ENCODE measurements at regions not wholly inside any gene's neighbourhood (a gene's known extent, or its start where the extent isn't known, plus 50 kb on each side); places are given as distances from the start of the nearest gene placed in this dataset.

DNA sequence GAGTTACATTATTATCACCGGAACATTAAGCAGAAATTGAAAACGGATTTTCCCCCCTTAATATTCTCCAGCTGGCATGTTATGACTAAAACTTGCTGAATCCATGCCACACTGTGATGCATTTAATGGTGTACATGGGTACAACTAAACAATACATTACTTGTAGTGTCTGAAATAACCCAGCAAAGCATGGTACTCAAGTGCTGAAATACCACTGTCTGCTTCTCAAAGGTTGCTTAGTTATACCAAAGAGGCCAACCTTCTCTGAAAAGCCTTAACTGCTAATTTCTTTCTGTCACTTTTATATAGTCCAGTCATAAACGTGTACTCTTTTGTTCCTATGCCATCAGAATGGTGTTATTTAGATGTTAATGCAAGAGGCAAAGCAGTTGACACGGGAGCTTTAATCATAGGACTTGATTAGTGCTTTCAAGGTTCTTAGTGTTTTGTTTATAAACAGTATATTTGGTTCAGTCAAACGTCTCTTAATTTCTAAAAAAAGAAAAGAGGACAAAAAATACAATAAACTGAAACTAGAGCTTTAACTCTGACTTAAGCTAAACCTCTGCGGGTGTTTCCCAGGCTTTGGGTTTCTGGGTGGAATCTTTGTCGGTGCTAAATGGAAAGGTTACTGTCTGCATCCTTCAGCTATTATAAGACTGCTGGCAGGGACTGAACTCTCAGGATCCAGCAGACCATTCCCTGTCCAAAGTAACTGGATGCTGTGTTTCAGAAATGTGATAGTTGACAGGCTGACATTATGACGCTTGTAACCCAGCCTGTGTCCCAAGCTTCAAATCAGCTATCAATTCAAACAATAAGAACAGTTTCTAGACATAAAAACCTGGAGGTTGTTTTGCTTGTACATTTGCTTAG, 202.6 kb downstream of the PPP1R3A start:
- DNase-seq (ENCODE audit: low read depth in 2 of 2, low spot score in 1 of 2), result no peak

DNA sequence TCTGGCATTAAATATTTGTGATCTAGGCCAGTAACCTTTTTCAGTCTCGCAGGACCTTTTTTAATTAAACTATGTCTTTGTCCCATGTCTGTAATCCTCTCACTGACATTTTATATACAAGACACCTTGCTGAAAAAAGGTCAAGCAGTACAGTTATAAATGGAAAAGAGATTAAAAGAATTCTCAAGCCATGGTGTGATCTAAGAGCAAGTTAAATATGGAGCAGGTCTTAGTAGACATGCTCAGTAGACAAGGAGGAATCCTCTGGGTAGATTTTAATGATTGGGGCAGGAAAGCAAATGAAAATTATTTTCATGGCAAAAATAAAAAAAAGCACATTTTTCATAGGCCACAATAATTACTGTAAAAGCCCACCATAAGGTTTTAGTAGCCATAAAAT, 203.5 kb downstream of the PPP1R3A start:
- no peak for DNase-seq (ENCODE audit: low read depth in 2 of 2, low spot score in 1 of 2)

DNA sequence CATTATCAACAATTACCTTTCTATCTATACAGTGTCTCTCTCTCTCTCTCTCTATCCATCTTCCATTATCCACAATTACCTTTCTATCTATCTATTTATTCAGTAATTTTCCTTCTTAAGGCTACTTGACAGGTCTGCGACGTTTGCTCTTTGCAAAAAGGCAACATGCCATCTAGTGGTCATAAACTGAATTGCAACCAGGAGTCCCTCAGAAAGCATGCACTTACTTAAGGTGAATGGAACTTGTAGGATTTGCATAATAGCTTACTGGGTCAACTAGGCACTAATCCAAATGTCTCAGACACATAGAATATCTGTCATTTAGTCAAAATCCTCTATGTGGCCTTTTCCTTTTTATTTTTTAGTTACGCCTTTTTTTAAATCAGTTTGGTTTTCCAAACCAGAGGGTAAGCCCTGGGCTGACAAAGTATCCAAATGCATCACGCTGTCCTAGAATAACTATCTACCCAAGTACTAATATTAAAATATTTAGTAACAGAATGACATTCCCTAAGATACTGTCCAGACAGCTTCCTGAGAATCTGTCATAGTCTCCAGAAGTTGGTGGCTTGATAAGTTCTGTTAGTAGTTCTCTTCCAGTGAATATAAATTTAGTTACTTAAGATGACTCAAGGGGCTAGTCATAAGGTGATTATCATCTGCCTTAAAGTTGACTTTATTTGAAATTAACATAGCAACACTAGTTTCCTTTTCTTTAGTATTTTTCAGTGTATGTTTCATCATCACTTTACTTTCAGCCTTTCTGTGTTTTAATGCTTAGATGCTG, 208.3 kb downstream of the PPP1R3A start:
- no peak for DNase-seq (ENCODE audit: low read depth in 2 of 2, low spot score in 1 of 2)

DNA sequence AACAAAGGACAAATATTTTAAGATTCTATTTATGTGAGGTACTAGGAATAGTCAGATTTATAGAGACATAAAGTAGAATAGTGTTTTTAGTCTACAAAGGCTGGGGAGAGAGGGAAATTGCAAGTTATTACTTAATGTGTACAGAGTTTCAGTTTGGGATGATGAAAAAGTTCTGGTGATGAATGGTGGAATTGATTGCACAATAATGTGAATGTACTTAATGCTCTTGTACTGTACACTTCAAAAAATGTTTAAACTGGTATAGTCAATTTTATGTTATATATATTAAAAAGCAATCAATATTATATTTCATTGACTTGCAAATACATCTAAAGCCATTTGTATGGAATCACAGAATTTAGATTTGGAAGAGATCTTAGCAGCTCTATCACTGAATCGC, 213.4 kb downstream of the PPP1R3A start:
- no peak for DNase-seq (ENCODE audit: low read depth in 2 of 2, low spot score in 1 of 2)

DNA sequence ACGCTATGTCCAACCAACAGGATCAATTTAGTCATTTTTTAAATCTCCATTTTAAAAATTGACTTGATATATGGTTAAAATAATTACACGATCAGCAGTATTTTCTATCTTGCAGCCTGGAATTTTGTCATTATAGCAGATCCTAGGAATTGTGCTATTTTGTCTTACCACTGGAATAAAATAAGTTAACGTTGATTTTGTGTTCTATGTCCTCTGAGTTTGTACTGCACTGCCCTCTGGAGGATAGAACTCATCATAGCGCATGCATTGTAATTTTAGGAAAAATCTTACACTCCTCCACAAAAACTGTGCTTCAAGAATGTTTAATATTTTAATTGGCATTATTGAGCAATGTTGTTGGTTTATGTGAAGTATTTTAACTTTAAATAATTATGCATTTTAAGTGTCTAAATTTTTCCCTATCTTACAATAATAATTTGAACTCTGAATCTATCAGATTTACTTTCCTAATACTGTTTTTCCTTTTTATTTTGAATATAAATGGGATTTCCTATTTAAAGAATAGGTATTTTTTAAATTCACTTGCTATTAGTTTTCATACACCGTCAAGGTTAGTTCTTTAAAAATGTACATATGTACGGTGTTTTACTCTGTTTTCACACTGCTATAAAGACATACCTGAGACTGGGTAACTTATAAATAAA, 220.1 kb downstream of the PPP1R3A start:
- DNase-seq (ENCODE audit: low read depth in 2 of 2, low spot score in 1 of 2), result no peak

DNA sequence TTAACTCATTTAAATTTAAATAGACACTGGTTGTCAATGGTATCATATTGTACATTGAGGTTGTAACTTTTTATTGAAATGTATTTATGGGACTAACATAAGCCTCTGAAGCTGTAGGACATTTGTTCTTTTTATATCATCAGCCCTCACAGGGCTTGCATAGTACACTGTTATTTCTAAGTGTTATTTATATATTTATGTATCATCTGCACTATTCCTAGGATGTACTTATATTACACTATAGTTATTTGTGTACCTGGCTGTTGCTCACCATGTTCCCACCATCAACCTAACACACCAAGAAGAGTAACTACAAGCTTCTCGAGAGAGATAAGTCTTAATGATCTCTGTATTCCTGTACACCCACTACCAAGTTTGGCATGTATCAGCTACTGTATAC, 224.7 kb downstream of the PPP1R3A start:
- no peak for DNase-seq (ENCODE audit: low read depth in 2 of 2, low spot score in 1 of 2)

DNA sequence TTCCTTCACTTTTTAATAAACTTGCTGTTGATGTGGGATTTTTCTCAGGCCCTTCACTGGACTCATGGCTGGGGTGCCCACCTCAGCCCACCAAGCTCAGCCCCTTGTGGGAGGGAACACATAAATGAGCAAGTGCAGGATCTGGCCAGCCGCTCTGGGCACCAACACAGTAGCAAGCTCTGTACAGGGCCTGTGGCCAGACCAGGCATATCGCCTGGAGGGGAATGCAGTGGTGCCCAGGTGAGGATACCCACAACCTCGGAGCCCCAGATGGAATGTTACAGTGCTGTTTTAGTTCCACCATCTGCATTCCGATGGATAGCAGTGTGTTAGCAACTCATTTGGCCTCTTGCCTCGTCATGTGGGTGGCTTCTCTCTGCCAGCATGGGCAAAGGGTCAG, 234.6 kb downstream of the PPP1R3A start:
- no peak for DNase-seq (ENCODE audit: low read depth in 2 of 2, low spot score in 1 of 2)

DNA sequence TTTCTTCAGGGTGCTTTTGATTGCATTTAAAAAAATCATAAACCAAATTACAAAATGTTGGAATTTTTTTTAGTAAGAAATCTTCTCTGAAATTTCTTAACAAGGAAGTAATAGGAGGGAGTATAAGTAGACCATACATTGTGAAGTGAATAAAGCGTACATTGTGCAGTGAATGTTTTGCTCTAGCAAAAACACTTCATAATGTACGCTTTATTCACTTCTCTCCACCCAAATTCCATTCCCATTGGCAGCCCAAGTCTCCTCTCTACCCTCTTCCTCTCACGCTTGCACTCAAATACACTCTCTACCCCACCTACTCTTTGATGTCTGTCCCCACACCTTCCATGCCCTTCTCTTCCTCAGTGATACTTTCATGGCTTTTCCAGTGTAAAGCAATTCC, 241.0 kb downstream of the PPP1R3A start:
- DNase-seq (ENCODE audit: low read depth in 2 of 2, low spot score in 1 of 2), result no peak

DNA sequence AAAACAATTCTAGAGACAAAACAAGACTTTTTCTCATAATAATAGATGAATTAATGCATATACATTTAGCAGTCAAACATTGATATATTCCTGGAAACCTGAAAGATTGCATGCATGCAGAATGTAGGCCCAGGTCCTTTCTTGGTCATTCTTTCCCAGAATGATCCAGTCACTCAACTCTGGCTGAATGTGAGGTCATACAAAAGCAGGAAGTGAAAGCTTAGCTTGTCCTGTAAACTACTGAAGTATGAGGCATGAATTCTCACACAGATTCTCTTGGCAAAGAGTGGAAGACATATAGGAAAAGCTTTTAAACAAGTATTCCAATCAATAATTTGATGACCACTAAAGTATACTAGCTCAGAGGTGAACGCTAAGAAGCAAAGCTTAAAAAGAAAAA, 253.9 kb downstream of the PPP1R3A start:
- no peak for DNase-seq (ENCODE audit: low read depth in 2 of 2, low spot score in 1 of 2)

DNA sequence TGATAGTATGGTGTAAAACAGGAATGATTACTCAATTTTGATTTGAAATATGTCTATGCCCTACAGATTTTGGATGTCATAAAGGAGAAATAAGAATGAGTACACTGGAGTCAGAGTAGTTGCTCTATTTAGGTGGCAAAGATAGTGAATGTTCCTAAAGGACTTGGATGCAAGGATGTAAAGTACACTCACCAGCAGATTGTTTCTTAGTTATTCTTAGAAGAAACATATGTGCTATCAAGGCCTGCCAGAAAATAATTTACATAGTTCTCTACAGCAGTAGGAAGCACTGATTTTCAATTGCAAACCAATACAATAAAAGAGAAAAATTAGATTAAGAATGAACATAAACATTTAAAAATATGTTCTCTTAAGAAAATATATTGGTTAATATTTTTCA, 259.4 kb downstream of the PPP1R3A start:
- DNase-seq (ENCODE audit: low read depth in 2 of 2, low spot score in 1 of 2), result no peak

DNA sequence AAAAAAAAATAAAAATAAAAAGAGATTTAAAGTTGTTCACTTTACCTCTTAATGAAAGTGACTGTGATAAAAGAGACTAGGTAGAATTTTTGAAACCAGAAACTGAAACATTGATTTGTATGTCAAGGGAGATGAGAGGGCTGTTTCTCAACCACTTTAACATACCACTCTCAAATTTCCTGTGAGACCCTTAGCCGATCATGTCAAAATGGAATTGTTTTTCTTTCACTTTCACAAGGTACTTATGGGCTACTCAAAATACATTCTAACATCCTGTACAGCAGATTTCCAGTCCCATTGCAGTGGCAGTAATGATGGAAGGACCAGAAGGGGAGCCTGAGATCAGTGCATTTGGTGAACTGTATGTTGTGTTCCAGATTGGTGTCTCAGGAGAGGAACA, 261.2 kb downstream of the PPP1R3A start:
- no peak for DNase-seq (ENCODE audit: low read depth in 2 of 2, low spot score in 1 of 2)

DNA sequence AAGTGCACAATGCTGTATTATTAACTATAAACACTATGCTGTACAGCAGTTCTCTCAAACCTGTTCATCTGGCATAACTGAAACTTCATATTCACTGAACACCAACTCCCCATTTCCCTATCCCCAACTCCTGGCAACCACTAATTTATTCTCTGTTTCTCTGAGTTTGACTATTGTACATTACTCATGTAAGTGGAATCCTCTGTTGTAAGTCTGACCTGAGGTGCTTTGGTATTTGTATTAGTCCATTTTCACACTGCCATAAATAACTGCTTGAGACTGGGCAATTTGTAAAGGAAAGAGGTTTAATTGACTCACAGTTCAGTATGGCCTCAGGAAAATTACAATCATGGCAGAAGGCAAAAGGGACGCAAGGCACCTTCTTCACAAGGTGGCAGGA, 266.3 kb downstream of the PPP1R3A start:
- no peak for DNase-seq (ENCODE audit: low read depth in 2 of 2, low spot score in 1 of 2)

DNA sequence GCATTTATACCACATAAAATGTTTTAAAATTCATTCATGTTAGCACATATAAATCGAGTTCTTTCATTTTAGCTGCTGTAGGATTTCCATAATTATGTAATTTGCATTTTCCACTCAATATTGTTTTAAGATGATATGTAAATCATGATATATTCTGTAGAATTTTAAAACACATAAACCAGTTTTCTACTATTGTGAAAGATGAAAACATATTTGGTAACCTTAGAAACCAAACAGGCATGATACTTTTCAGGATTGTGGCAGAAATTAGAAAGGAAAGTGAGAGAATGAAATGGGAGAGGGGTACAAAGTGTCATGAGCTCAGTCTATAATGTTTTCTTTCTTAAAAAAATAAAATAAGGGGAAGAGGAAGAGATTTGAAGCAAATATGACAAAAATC, 269.3 kb downstream of the PPP1R3A start:
- DNase-seq (ENCODE audit: low read depth in 2 of 2, low spot score in 1 of 2), result no peak

DNA sequence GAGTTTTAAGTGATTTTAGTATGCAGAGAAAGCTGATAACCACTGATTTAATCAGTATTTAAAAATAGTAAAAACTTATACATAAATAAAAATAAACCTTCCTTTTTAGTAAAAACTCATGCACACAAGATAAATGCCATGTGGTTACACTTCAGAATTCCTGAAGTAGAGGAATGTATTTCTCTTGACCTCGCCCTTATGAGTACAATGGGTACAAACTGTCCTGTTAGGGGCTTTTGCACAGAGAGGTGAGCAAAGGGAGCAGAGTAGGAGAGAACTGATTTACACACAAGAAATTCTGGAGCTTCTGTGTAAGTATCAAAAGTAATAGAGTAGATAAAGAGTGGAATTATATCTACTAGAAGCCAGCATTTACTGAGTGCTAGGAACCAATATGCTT, 279.6 kb downstream of the PPP1R3A start:
- no peak for DNase-seq (ENCODE audit: low read depth in 2 of 2, low spot score in 1 of 2)

DNA sequence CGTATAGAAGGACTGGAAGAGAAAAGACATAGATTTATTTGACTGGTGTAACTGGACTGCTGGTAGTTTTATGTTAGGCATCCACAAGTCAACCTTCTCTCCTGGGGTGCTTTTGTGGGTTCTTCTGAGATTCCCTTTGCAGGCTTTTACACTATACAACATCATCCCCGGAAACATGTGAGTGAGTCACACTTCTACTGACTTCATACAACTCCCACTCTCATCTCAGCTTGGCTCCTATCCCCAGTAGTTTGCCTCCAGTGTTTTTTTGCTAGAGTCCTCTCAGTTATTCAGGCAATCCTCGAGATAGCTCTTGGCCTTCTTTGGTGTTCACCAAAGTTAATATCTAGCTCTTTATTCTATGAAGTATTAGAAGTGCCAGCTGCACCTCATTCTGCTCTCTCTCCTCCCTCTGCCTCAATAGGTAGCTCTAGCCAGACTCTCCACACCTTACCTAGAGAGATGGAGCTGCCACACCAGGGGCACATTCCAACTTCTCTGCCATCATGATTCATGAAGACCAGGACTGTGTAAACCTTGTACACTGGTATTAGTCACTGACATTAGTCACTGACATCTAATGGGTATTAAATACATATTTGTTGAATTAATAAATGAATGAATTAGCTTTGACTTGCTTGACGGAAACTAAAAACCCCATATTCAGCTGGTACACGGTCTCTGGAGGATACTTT, 281.9 kb downstream of the PPP1R3A start:
- DNase-seq (ENCODE audit: low read depth in 2 of 2, low spot score in 1 of 2), result no peak

DNA sequence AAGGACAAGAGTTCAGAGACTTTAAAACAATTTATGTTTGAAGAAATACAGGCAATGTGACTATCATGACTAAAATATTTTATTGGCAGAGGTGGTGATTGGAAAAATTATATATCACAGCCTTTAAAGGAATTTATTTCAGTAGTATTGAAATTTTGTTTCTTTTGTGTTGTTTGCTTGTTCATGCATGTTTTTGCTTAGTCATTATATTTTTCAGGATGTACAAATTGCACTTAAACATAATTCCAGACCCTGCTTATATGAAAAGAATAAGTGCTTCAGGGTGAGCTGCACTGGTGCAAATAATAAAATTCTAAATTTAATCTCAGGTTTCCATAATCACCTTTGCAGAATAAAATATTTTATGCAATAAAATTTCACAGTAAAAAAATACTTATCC, 283.3 kb downstream of the PPP1R3A start:
- no peak for DNase-seq (ENCODE audit: low read depth in 2 of 2, low spot score in 1 of 2)

DNA sequence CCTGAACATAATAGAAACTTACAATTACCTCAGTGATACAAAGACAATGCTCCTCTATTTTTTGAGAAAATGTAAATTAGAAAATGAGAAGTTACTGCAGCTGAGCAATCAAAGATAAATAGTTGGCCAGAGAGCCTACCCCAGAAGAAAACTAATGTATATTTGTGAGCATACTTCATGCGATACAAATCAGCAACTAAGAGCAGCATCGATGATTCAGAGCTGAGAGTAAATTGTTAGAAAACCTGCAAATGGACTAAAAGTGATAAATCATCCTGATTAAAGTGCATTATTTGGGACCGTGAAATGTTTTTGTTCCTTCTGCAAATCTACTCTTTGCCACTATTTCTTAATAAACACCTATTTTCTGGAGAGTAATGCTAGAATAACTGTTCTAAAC, 285.7 kb downstream of the PPP1R3A start:
- DNase-seq (ENCODE audit: low read depth in 2 of 2, low spot score in 1 of 2), result no peak

DNA sequence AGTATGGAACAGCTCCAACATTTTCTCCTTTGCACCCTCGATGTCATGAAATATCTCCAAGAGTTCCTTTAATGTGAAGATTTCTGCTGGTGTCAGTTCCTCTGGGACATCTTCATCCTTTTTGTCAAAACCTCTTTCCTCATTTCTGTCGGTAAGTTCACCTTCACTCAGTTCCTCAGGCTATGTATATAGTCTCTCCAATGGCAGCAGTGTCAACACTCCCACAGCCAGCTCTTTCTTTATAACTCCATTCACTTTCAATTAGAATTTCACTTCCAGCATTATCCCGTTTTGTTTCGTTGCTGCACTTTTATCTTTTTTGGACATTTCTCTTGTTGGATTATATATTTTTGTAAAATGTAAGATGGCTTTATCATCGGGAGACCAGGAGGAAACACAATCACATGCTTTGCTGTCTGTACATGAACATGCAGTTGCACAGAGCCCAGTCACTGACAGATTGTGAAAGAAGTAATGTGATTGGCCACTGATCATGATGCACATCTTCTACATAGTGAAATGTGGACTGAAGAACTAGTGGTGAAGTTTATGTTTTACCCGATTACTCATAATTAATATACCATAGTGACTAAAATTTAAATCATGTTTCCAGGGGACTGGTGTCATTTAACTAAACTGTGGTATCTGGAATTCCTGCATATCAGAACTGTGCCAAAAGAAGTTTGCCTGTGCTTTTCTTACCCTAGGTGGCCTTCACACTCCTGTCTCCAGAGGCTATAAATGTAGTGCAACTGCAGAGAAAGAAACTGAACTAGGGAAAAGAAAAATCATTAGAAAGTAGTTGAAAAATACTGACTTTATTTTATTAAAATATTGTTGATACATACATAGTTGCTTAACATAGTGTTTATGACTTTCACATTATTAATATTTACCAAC, 289.6 kb downstream of the PPP1R3A start:
- DNase-seq (ENCODE audit: low read depth in 2 of 2, low spot score in 1 of 2), result no peak

DNA sequence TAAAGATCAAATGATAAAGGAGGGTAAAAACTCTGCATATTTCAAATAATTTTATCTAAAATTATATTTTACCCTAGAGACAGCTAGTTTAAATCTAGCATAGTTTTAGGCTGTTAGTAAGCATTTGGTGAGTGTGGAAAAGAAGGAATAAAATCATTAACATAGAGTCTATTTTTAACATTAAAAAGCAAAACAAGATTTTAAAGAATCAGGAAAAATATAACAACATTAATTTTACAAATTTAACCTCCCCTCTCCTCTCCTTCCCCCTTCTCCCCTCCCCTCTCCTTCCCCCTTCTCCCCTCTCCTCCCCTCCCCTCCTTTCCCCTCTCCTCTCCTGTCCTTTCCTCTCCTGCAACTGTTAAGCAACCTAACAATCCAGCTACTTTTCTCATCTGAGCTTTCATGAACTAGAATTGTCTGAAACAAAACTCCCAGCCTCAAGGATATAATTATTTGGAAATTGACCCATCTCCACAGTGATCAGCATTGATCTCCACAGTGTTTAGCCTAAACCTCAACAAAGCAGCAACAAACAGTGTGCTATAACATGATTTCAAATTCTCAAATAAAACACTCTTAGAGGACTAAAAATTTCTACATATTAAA, 293.2 kb downstream of the PPP1R3A start:
- DNase-seq (ENCODE audit: low read depth in 2 of 2, low spot score in 1 of 2), result no peak

DNA sequence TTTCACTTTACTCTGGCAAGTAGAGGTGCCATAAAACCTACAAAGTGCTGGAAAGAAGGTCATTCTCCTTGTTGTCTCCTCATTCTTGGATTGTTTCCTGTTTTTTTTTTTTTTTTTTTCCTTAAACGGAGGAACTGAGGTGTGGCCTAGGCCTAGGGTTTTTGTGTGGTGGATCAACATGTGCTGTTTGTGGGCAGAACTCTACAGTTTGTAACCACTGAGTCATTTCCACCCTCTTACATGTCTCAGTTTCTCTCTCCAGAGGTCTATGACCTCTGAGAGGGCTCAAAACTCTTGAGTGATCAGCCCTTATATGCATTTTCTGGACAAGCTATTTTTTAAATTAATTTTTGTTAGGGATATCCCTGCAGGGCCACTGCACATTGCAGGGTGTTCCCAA, 296.0 kb downstream of the PPP1R3A start:
- no peak for DNase-seq (ENCODE audit: low read depth in 2 of 2, low spot score in 1 of 2)
